GM23338 (cell line): ENCODE measurements at regions not wholly inside any gene's neighbourhood (a gene's known extent, or its start where the extent isn't known, plus 50 kb on each side); places are given as distances from the start of the nearest gene placed in this dataset.

ENCODE experiments used
- ATAC-seq: fragments of 200-7000 bp; cut with Tn5 transposase; 3 replicates; pipeline ENCODE4 v1.9.1; 2020
- DNase-seq: peaks from one replicate; pipeline ENCODE4 v3.0.0-alpha.2; 2015; ENCODE audit warnings: low spot score
- H2AFZ ChIP-seq: fragments of 200-600 bp; sonication (generic); 2 replicates; pipeline ENCODE4 v1.8.0; 2016; ENCODE audit warnings: antibody characterized with exemption, mild to moderate bottlenecking, moderate library complexity
- H3F3A ChIP-seq: fragments of 200-600 bp; sonication (generic); replicated peaks from 2 replicates; pipeline ENCODE4 v1.8.0; 2017; ENCODE audit warnings: antibody characterized with exemption, mixed run types, low read depth
- H3K27ac ChIP-seq: fragments of 200-600 bp; sonication (generic); 2 replicates; pipeline ENCODE4 v1.6.1; 2016; ENCODE audit warnings: low read depth
- H3K27me3 ChIP-seq: fragments of 200-600 bp; sonication (generic); 2 replicates; pipeline ENCODE4 v1.8.0; 2016; ENCODE audit warnings: mild to moderate bottlenecking, mixed run types, moderate library complexity; ENCODE audit not compliant: insufficient read depth
- H3K36me3 ChIP-seq: fragments of 200-600 bp; sonication (generic); 2 replicates; pipeline ENCODE4 v1.8.0; 2016; ENCODE audit warnings: mild to moderate bottlenecking; ENCODE audit not compliant: insufficient read depth
- H3K4me1 ChIP-seq: fragments of 200-600 bp; sonication (generic); 2 replicates; pipeline ENCODE4 v1.8.0; 2016; ENCODE audit warnings: mild to moderate bottlenecking, moderate library complexity; ENCODE audit not compliant: insufficient read depth
- H3K4me2 ChIP-seq: fragments of 200-600 bp; sonication (generic); 2 replicates; pipeline ENCODE4 v1.7.1; 2017; ENCODE audit warnings: mixed run types
- H3K4me3 ChIP-seq: fragments of 200-600 bp; sonication (generic); 2 replicates; pipeline ENCODE4 v1.6.1; 2016; ENCODE audit warnings: mixed run types
- H3K79me2 ChIP-seq: fragments of 200-600 bp; sonication (generic); replicated peaks from 2 replicates; pipeline ENCODE4 v1.8.0; 2017; ENCODE audit warnings: mild to moderate bottlenecking; ENCODE audit not compliant: insufficient read depth
- H3K9me2 ChIP-seq: fragments of 200-600 bp; sonication (generic); 2 replicates; pipeline ENCODE4 v1.8.0; 2017; ENCODE audit not compliant: insufficient read depth
- H4K20me1 ChIP-seq: fragments of 200-600 bp; sonication (generic); replicated peaks from 2 replicates; pipeline ENCODE4 v1.8.0; 2017; ENCODE audit warnings: mild to moderate bottlenecking; ENCODE audit not compliant: insufficient read depth
- H3K27ac Mint-ChIP-seq: 2 replicates; pipeline ENCODE4 v1.8.0; 2020; ENCODE audit warnings: inconsistent platforms, mild to moderate bottlenecking, moderate library complexity, mixed read lengths
- H3K27me3 Mint-ChIP-seq: 3 replicates; pipeline ENCODE4 v1.8.0; 2022; ENCODE audit warnings: low read depth, mild to moderate bottlenecking, moderate library complexity, mixed read lengths, inconsistent platforms; ENCODE audit not compliant: insufficient read depth, poor library complexity
- H3K36me3 Mint-ChIP-seq: 3 replicates; pipeline ENCODE4 v1.8.0; 2021; ENCODE audit warnings: low read depth, mild to moderate bottlenecking, inconsistent platforms, moderate library complexity, mixed read lengths
- H3K4me1 Mint-ChIP-seq: 3 replicates; pipeline ENCODE4 v1.8.0; 2020; ENCODE audit warnings: mild to moderate bottlenecking, inconsistent platforms, mixed read lengths
- H3K4me3 Mint-ChIP-seq: 3 replicates; pipeline ENCODE4 v1.8.0; 2021; ENCODE audit warnings: moderate library complexity, mild to moderate bottlenecking, inconsistent platforms, mixed read lengths
- H3K9me3 Mint-ChIP-seq: 3 replicates; pipeline ENCODE4 v1.8.0; 2020; ENCODE audit warnings: moderate library complexity, mild to moderate bottlenecking, inconsistent platforms, mixed read lengths
- CREB1 ChIP-seq: fragments of 250-450 bp; sonication (Bioruptor Pico); IDR thresholded peaks from 2 replicates; pipeline ENCODE4 v1.5.0; 2020; ENCODE audit warnings: low read depth, mild to moderate bottlenecking, moderate library complexity
- CTCF ChIP-seq, 2 experiments: fragments of 200-600 bp in 1 of 2; sonication (generic) in 1 of 2; conservative IDR thresholded peaks; 2 replicates each; pipeline versions ENCODE4 v1.5.1 to v1.6.1; 2016 to 2017; ENCODE audit warnings: antibody characterized with exemption in 2 of 2, low read depth in 2 of 2, mild to moderate bottlenecking in 2 of 2, moderate library complexity in 1 of 2
- ETS1 ChIP-seq: IDR thresholded peaks from 2 replicates; pipeline ENCODE4 v1.6.1; 2016; ENCODE audit warnings: antibody characterized with exemption
- EZH2 ChIP-seq: fragments of 200-600 bp; sonication (generic); IDR thresholded peaks from one replicate; pipeline ENCODE4 v1.8.0; 2017; ENCODE audit warnings: antibody characterized with exemption, mild to moderate bottlenecking, low read depth; ENCODE audit not compliant: unreplicated experiment
- EZH2phosphoT487 ChIP-seq: fragments of 200-600 bp; sonication (generic); IDR thresholded peaks from one replicate; pipeline ENCODE4 v1.8.1; 2018; ENCODE audit warnings: antibody characterized with exemption; ENCODE audit not compliant: unreplicated experiment
- NANOG ChIP-seq: IDR thresholded peaks from 2 replicates; pipeline ENCODE4 v1.6.1; 2016; ENCODE audit warnings: antibody characterized with exemption, borderline replicate concordance
- POLR2AphosphoS5 ChIP-seq: IDR thresholded peaks from 2 replicates; pipeline ENCODE4 v1.6.1; 2016; ENCODE audit warnings: antibody characterized with exemption, low read depth
- REST ChIP-seq: IDR thresholded peaks from one replicate; pipeline ENCODE4 v1.6.1; 2018; ENCODE audit warnings: antibody characterized with exemption; ENCODE audit not compliant: unreplicated experiment
- ZNF331 ChIP-seq: fragments of 250-450 bp; sonication (Bioruptor Pico); IDR thresholded peaks from 2 replicates; pipeline ENCODE4 v1.5.0; 2020; ENCODE audit warnings: low read depth, mild to moderate bottlenecking, moderate library complexity

GRCh38 chr2:12152888-12153287, 406.5 kb downstream of the LPIN1 start (continued):
- TF ChIP-seq REST (no peak), ETS1 (no peak), CREB1 (CRISPR knock-in tag) (no peak), EZH2 (no peak), CTCF (conservative IDR thresholded peaks at IDR 0.05; ENCODE audit: low read depth in 2 of 2) (no peak), POLR2AphosphoS5 (no peak), EZH2phosphoT487 (no peak)

- H3K9me2 ChIP-seq = 0 out of 2 replicates have a peak, but pooled peaks cover 3% of the 10 kb centered on the region
- no peaks in the 10 kb centered on the region for H3F3A ChIP-seq
- no peaks in the 10 kb centered on the region for H3K36me3 Mint-ChIP-seq
- H3K9me3 Mint-ChIP-seq = peaks cover 1% of the 10 kb centered on the region; the same call in 1 of the 3 replicates
- no peak overlapping the region for H3K27ac Mint-ChIP-seq
- no peaks in the 10 kb centered on the region for H3K27me3 ChIP-seq
- peaks cover 5% of the 10 kb centered on the region for H3K27me3 Mint-ChIP-seq
- no peak overlapping the region for H3K4me3 Mint-ChIP-seq
- peaks cover 2% of the 10 kb centered on the region; the same call in 1 of the 2 replicates for H3K4me1 ChIP-seq
- no peak for DNase-seq
- no peak for ATAC-seq
- H3K79me2 ChIP-seq = no peaks in the 10 kb centered on the region
- H3K4me3 ChIP-seq = no peak overlapping the region
- H3K36me3 ChIP-seq = no peaks in the 10 kb centered on the region
- no peak overlapping the region for H2AFZ ChIP-seq
- H3K4me1 Mint-ChIP-seq = peaks cover 24% of the 10 kb centered on the region
- H4K20me1 ChIP-seq = no peaks in the 10 kb centered on the region
- TF ChIP-seq POLR2AphosphoS5 (no peak), REST (no peak), CTCF (conservative IDR thresholded peaks at IDR 0.05; ENCODE audit: low read depth in 2 of 2) (no peak), CREB1 (CRISPR knock-in tag) (no peak), EZH2phosphoT487 (no peak), NANOG (no peak), ZNF331 (CRISPR knock-in tag) (no peak), EZH2 (no peak)
- H3K27ac ChIP-seq = no peak overlapping the region
- no peak overlapping the region for H3K4me2 ChIP-seq
These were observed 409.0 kb downstream of the LPIN1 start for GRCh38 chr2:12155303-12156051.
